ENCODE measurements at regions not wholly inside any gene's neighbourhood (a gene's known extent, or its start where the extent isn't known, plus 50 kb on each side); places are given as distances from the start of the nearest gene placed in this dataset.

GRCh38 chr10:47140761-47141348, 159.1 kb upstream of the GDF10 start:
- no peak for DNase-seq
- no peak overlapping the region for H3K4me2 ChIP-seq (ENCODE audit: low read length)
- H3K79me1 ChIP-seq (ENCODE audit: low read length) = no peaks in the 10 kb centered on the region
- H3K36me3 ChIP-seq (ENCODE audit: control insufficient read depth in 1 of 2, insufficient read depth in 2 of 2, low read length in 2 of 2) = no peaks in the 10 kb centered on the region
- no peak overlapping the region for H3K9ac ChIP-seq (ENCODE audit: low read length)
- H2AFZ ChIP-seq (ENCODE audit: insufficient read depth, low read length, poor library complexity) = no peak overlapping the region
- H3K79me2 ChIP-seq (ENCODE audit: control insufficient read depth, insufficient read depth, low read length, poor library complexity) = no peaks in the 10 kb centered on the region
- no peak overlapping the region for H4K12ac ChIP-seq (ENCODE audit: low read depth, low read length)
- H2BK120ac ChIP-seq (ENCODE audit: insufficient read depth, low read length, poor library complexity) = no peak overlapping the region
- H3K4me1 ChIP-seq (ENCODE audit: control insufficient read depth in 1 of 2, insufficient read depth in 2 of 2, low read length in 2 of 2) = peaks cover 0 to 4% of the 10 kb centered on the region in 2 experiments
- no peak overlapping the region for H3K23ac ChIP-seq (ENCODE audit: low read length)
- peaks cover 2% of the 10 kb centered on the region for H3K9me3 ChIP-seq (ENCODE audit: insufficient read depth, low read depth, low read length)
- no peak overlapping the region for H2AK5ac ChIP-seq (ENCODE audit: low read length)
- no peak overlapping the region for H3K18ac ChIP-seq (ENCODE audit: low read length)
- no peak overlapping the region for H4K8ac ChIP-seq (ENCODE audit: low read depth, low read length)
- no peak overlapping the region for H4K91ac ChIP-seq (ENCODE audit: low read depth, low read length)
- no peak overlapping the region for H3K4ac ChIP-seq (ENCODE audit: low read depth, low read length)
- no CpG with 5 or more reads among the region's 6 CpGs for WGBS (ENCODE audit: extremely low coverage, insufficient coverage, insufficient read length)
- no peak overlapping the region for H3K14ac ChIP-seq (ENCODE audit: low read length)
- H2BK12ac ChIP-seq (ENCODE audit: low read length) = no peak overlapping the region
- H3K4me3 ChIP-seq (ENCODE audit: low read depth, low read length) = no peak overlapping the region
- no peak overlapping the region for H2BK5ac ChIP-seq (ENCODE audit: low read depth, low read length, poor library complexity)
- H3K27me3 ChIP-seq (ENCODE audit: insufficient read depth, low read length) = no peaks in the 10 kb centered on the region
- H3K27ac ChIP-seq (ENCODE audit: low read depth, low read length) = no peak overlapping the region

- H4K91ac ChIP-seq (ENCODE audit: low read depth, low read length) = no peak overlapping the region
- H3K18ac ChIP-seq (ENCODE audit: low read length) = no peak overlapping the region
- no peak overlapping the region for H2BK5ac ChIP-seq (ENCODE audit: low read depth, low read length, poor library complexity)
- no peak overlapping the region for H3K23ac ChIP-seq (ENCODE audit: low read length)
- no peak overlapping the region for H3K4me3 ChIP-seq (ENCODE audit: low read depth, low read length)
- no peak overlapping the region for H4K8ac ChIP-seq (ENCODE audit: low read depth, low read length)
- no peak overlapping the region for H2AFZ ChIP-seq (ENCODE audit: insufficient read depth, low read length, poor library complexity)
- no peak overlapping the region for H2BK12ac ChIP-seq (ENCODE audit: low read length)
- no peaks in the 10 kb centered on the region for H3K79me2 ChIP-seq (ENCODE audit: control insufficient read depth, insufficient read depth, low read length, poor library complexity)
- H2BK120ac ChIP-seq (ENCODE audit: insufficient read depth, low read length, poor library complexity) = no peak overlapping the region
- no peak overlapping the region for H3K4me2 ChIP-seq (ENCODE audit: low read length)
- H2AK5ac ChIP-seq (ENCODE audit: low read length) = no peak overlapping the region
- DNase-seq = no peak
- H3K27ac ChIP-seq (ENCODE audit: low read depth, low read length) = no peak overlapping the region
- H3K14ac ChIP-seq (ENCODE audit: low read length) = no peak overlapping the region
- no peaks in the 10 kb centered on the region for H3K27me3 ChIP-seq (ENCODE audit: insufficient read depth, low read length)
- H4K12ac ChIP-seq (ENCODE audit: low read depth, low read length) = no peak overlapping the region
- peaks cover 2% of the 10 kb centered on the region for H3K9me3 ChIP-seq (ENCODE audit: insufficient read depth, low read depth, low read length)
- no peak overlapping the region for H3K9ac ChIP-seq (ENCODE audit: low read length)
- H3K4ac ChIP-seq (ENCODE audit: low read depth, low read length) = no peak overlapping the region
- H3K36me3 ChIP-seq (ENCODE audit: control insufficient read depth in 1 of 2, insufficient read depth in 2 of 2, low read length in 2 of 2) = no peaks in the 10 kb centered on the region
- peaks cover 0 to 4% of the 10 kb centered on the region in 2 experiments for H3K4me1 ChIP-seq (ENCODE audit: control insufficient read depth in 1 of 2, insufficient read depth in 2 of 2, low read length in 2 of 2)
- WGBS (ENCODE audit: extremely low coverage, insufficient coverage, insufficient read length) = no CpG with 5 or more reads among the region's 5 CpGs
- H3K79me1 ChIP-seq (ENCODE audit: low read length) = no peaks in the 10 kb centered on the region
These were observed 158.6 kb upstream of the GDF10 start for GRCh38 chr10:47141349-47141748.

DNA sequence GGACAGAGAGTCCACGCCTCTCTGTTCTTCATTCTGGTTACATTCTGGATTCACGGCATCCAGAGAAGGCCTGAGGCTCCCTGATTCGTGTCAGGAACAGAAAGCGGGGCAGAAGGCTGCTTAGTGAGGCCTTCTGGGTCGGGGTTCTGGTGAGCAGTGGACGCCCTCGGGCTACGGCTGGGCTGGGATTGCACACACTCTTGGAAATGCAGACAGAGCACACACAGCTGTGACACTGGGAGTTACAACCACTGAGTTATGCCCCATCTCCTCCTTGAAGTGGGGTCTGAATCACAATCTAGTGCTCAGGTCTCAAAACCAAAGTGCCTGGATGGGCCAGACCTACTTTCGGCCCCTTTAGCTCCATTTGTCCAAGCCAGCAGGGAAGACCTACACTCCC, 156.9 kb upstream of the GDF10 start:
- H3K14ac ChIP-seq (ENCODE audit: low read length) = no peak overlapping the region
- H3K4me2 ChIP-seq (ENCODE audit: low read length) = no peak overlapping the region
- H3K36me3 ChIP-seq (ENCODE audit: control insufficient read depth in 1 of 2, insufficient read depth in 2 of 2, low read length in 2 of 2) = no peaks in the 10 kb centered on the region
- no peak overlapping the region for H3K4me3 ChIP-seq (ENCODE audit: low read depth, low read length)
- no peak overlapping the region for H2BK12ac ChIP-seq (ENCODE audit: low read length)
- no peaks in the 10 kb centered on the region for H3K79me2 ChIP-seq (ENCODE audit: control insufficient read depth, insufficient read depth, low read length, poor library complexity)
- no peak overlapping the region for H3K18ac ChIP-seq (ENCODE audit: low read length)
- H3K9ac ChIP-seq (ENCODE audit: low read length) = no peak overlapping the region
- no peak overlapping the region for H3K27ac ChIP-seq (ENCODE audit: low read depth, low read length)
- no peak overlapping the region for H2AK5ac ChIP-seq (ENCODE audit: low read length)
- H3K4ac ChIP-seq (ENCODE audit: low read depth, low read length) = no peak overlapping the region
- H4K12ac ChIP-seq (ENCODE audit: low read depth, low read length) = no peak overlapping the region
- no peaks in the 10 kb centered on the region for H3K79me1 ChIP-seq (ENCODE audit: low read length)
- H4K91ac ChIP-seq (ENCODE audit: low read depth, low read length) = no peak overlapping the region
- no peak overlapping the region for H2AFZ ChIP-seq (ENCODE audit: insufficient read depth, low read length, poor library complexity)
- WGBS (ENCODE audit: extremely low coverage, insufficient coverage, insufficient read length) = no CpG with 5 or more reads among the region's 9 CpGs
- H2BK5ac ChIP-seq (ENCODE audit: low read depth, low read length, poor library complexity) = no peak overlapping the region
- no peak overlapping the region for H4K8ac ChIP-seq (ENCODE audit: low read depth, low read length)
- H3K23ac ChIP-seq (ENCODE audit: low read length) = no peak overlapping the region
- H3K9me3 ChIP-seq (ENCODE audit: insufficient read depth, low read depth, low read length) = peaks cover 2% of the 10 kb centered on the region
- H3K4me1 ChIP-seq (ENCODE audit: control insufficient read depth in 1 of 2, insufficient read depth in 2 of 2, low read length in 2 of 2) = peaks cover 0 to 4% of the 10 kb centered on the region in 2 experiments
- H2BK120ac ChIP-seq (ENCODE audit: insufficient read depth, low read length, poor library complexity) = no peak overlapping the region
- no peaks in the 10 kb centered on the region for H3K27me3 ChIP-seq (ENCODE audit: insufficient read depth, low read length)
- no peak for DNase-seq

GRCh38 chr10:47143473-47143872, 156.5 kb upstream of the GDF10 start:
- H2AFZ ChIP-seq (ENCODE audit: insufficient read depth, low read length, poor library complexity) = no peak overlapping the region
- no peaks in the 10 kb centered on the region for H3K36me3 ChIP-seq (ENCODE audit: control insufficient read depth in 1 of 2, insufficient read depth in 2 of 2, low read length in 2 of 2)
- no peak overlapping the region for H2BK5ac ChIP-seq (ENCODE audit: low read depth, low read length, poor library complexity)
- H2BK120ac ChIP-seq (ENCODE audit: insufficient read depth, low read length, poor library complexity) = no peak overlapping the region
- H3K18ac ChIP-seq (ENCODE audit: low read length) = no peak overlapping the region
- H4K8ac ChIP-seq (ENCODE audit: low read depth, low read length) = no peak overlapping the region
- no peak overlapping the region for H4K12ac ChIP-seq (ENCODE audit: low read depth, low read length)
- no peaks in the 10 kb centered on the region for H3K79me1 ChIP-seq (ENCODE audit: low read length)
- H3K79me2 ChIP-seq (ENCODE audit: control insufficient read depth, insufficient read depth, low read length, poor library complexity) = no peaks in the 10 kb centered on the region
- H2BK12ac ChIP-seq (ENCODE audit: low read length) = no peak overlapping the region
- H3K9me3 ChIP-seq (ENCODE audit: insufficient read depth, low read depth, low read length) = peaks cover 2% of the 10 kb centered on the region
- no peak overlapping the region for H3K23ac ChIP-seq (ENCODE audit: low read length)
- no peak overlapping the region for H3K4me3 ChIP-seq (ENCODE audit: low read depth, low read length)
- DNase-seq = no peak
- no peak overlapping the region for H2AK5ac ChIP-seq (ENCODE audit: low read length)
- no peak overlapping the region for H4K91ac ChIP-seq (ENCODE audit: low read depth, low read length)
- H3K4ac ChIP-seq (ENCODE audit: low read depth, low read length) = no peak overlapping the region
- H3K9ac ChIP-seq (ENCODE audit: low read length) = no peak overlapping the region
- no CpG with 5 or more reads among the region's 1 CpG for WGBS (ENCODE audit: extremely low coverage, insufficient coverage, insufficient read length)
- H3K14ac ChIP-seq (ENCODE audit: low read length) = no peak overlapping the region
- H3K4me1 ChIP-seq (ENCODE audit: control insufficient read depth in 1 of 2, insufficient read depth in 2 of 2, low read length in 2 of 2) = peaks cover 0 to 4% of the 10 kb centered on the region in 2 experiments
- no peak overlapping the region for H3K4me2 ChIP-seq (ENCODE audit: low read length)
- no peaks in the 10 kb centered on the region for H3K27me3 ChIP-seq (ENCODE audit: insufficient read depth, low read length)
- no peak overlapping the region for H3K27ac ChIP-seq (ENCODE audit: low read depth, low read length)
